ENCODE measurements at regions not wholly inside any gene's neighbourhood (a gene's known extent, or its start where the extent isn't known, plus 50 kb on each side); places are given as distances from the start of the nearest gene placed in this dataset.

- TF ChIP-seq CTCF (IDR thresholded peaks at IDR 0.05; ENCODE audit: control extremely low read depth in 1 of 3, insufficient read depth in 1 of 3, low read depth in 1 of 3, low read length in 3 of 3) (no peak), RBBP5 (IDR thresholded peaks at IDR 0.05; ENCODE audit: borderline replicate concordance, low read depth, low read length) (no peak), POLR2AphosphoS5 (IDR thresholded peaks at IDR 0.05; ENCODE audit: low read depth, low read length) (no peak), EGR1 (IDR thresholded peaks at IDR 0.05; ENCODE audit: borderline replicate concordance, low read depth, low read length) (no peak), BCL11A (IDR thresholded peaks at IDR 0.05; ENCODE audit: low read depth in 2 of 2, low read length in 2 of 2) (no peak), POLR2A (IDR thresholded peaks at IDR 0.05; ENCODE audit: control extremely low read depth in 1 of 2, low read depth in 2 of 2, low read length in 2 of 2) (no peak), NRF1 (IDR thresholded peaks at IDR 0.05; ENCODE audit: low read depth, low read length) (no peak), RFX5 (IDR thresholded peaks at IDR 0.05; ENCODE audit: borderline replicate concordance, low read depth, low read length) (no peak), HDAC2 (IDR thresholded peaks at IDR 0.05; ENCODE audit: borderline replicate concordance in 1 of 2, low read depth in 2 of 2, low read length in 2 of 2) (no peak), GABPA (IDR thresholded peaks at IDR 0.05; ENCODE audit: borderline replicate concordance, insufficient read depth, low read length) (no peak), CHD1 (IDR thresholded peaks at IDR 0.05; ENCODE audit: low read depth, low read length) (no peak)
These were observed 250.2 kb downstream of the BUB3 start for GRCh38 chr10:123404357-123404756.

All from H1 (cell line).